ENCODE measurements at regions not wholly inside any gene's neighbourhood (a gene's known extent, or its start where the extent isn't known, plus 50 kb on each side); places are given as distances from the start of the nearest gene placed in this dataset.

GRCh38 chr4:133045288-133045687 lies 103.8 kb upstream of the PCDH10 start:
- Histone ChIP-seq H3K9ac (ENCODE audit: low read length) (no peak overlapping the region), H2AFZ (ENCODE audit: low read depth, low read length) (no peak overlapping the region)

GRCh38 chr4:133046156-133046555 lies 102.9 kb upstream of the PCDH10 start:
- Histone ChIP-seq H3K4me3 (ENCODE audit: low read length) (no peak overlapping the region), H4K20me1 (ENCODE audit: insufficient read depth) (no peaks in the 10 kb centered on the region), H3K9me3 (ENCODE audit: low read length) (no peaks in the 10 kb centered on the region), H3F3A (ENCODE audit: insufficient read depth, low read length, poor library complexity, severe bottlenecking) (no peaks in the 10 kb centered on the region), H3K9me2 (ENCODE audit: insufficient read depth, low read length) (no peaks in the 10 kb centered on the region), H3K36me3 (ENCODE audit: insufficient read depth, low read length) (no peaks in the 10 kb centered on the region), H3K79me2 (replicated peaks; ENCODE audit: insufficient read depth, low read length) (no peaks in the 10 kb centered on the region), H3K4me2 (ENCODE audit: low read length) (no peak overlapping the region), H3K9ac (ENCODE audit: low read length) (no peak overlapping the region), H3K27ac (ENCODE audit: low read length) (no peak overlapping the region), H2AFZ (ENCODE audit: low read depth, low read length) (no peak overlapping the region), H3K27me3 (ENCODE audit: insufficient read depth, low read depth, low read length) (no peaks in the 10 kb centered on the region)
- TF ChIP-seq EZH2 (IDR thresholded peaks at IDR 0.05; ENCODE audit: borderline replicate concordance, insufficient read depth, low read length, poor library complexity, severe bottlenecking) = no peak
- TF ChIP-seq RAD21 (conservative IDR thresholded peaks at IDR 0.05) = no peak
- TF ChIP-seq MXI1 (conservative IDR thresholded peaks at IDR 0.05; ENCODE audit: poor library complexity, severe bottlenecking) = no peak
- no peak for TF ChIP-seq SMC3 (conservative IDR thresholded peaks at IDR 0.05; ENCODE audit: poor library complexity)

More at GRCh38 chr4:133045288-133045687, 103.8 kb upstream of the PCDH10 start:
- no peaks in the 10 kb centered on the region for H3K9me2 ChIP-seq (ENCODE audit: insufficient read depth, low read length)
- no peaks in the 10 kb centered on the region for H3K79me2 ChIP-seq (replicated peaks; ENCODE audit: insufficient read depth, low read length)
- no peaks in the 10 kb centered on the region for H3K9me3 ChIP-seq (ENCODE audit: low read length)
- H3K27me3 ChIP-seq (ENCODE audit: insufficient read depth, low read depth, low read length) = no peaks in the 10 kb centered on the region
- H3F3A ChIP-seq (ENCODE audit: insufficient read depth, low read length, poor library complexity, severe bottlenecking) = no peaks in the 10 kb centered on the region
- no peak overlapping the region for H3K4me2 ChIP-seq (ENCODE audit: low read length)
- H3K4me3 ChIP-seq (ENCODE audit: low read length) = no peak overlapping the region
- H3K27ac ChIP-seq (ENCODE audit: low read length) = no peak overlapping the region
- no peaks in the 10 kb centered on the region for H4K20me1 ChIP-seq (ENCODE audit: insufficient read depth)
- TF ChIP-seq EZH2 (IDR thresholded peaks at IDR 0.05; ENCODE audit: borderline replicate concordance, insufficient read depth, low read length, poor library complexity, severe bottlenecking) = no peak
- H3K36me3 ChIP-seq (ENCODE audit: insufficient read depth, low read length) = no peaks in the 10 kb centered on the region

- Histone ChIP-seq H2AFZ (ENCODE audit: low read depth, low read length) (no peak overlapping the region), H3F3A (ENCODE audit: insufficient read depth, low read length, poor library complexity, severe bottlenecking) (no peaks in the 10 kb centered on the region), H3K36me3 (ENCODE audit: insufficient read depth, low read length) (no peaks in the 10 kb centered on the region), H3K27me3 (ENCODE audit: insufficient read depth, low read depth, low read length) (no peaks in the 10 kb centered on the region), H4K20me1 (ENCODE audit: insufficient read depth) (no peaks in the 10 kb centered on the region), H3K9me2 (ENCODE audit: insufficient read depth, low read length) (no peaks in the 10 kb centered on the region), H3K9ac (ENCODE audit: low read length) (no peak overlapping the region), H3K4me3 (ENCODE audit: low read length) (no peak overlapping the region), H3K79me2 (replicated peaks; ENCODE audit: insufficient read depth, low read length) (no peaks in the 10 kb centered on the region), H3K4me2 (ENCODE audit: low read length) (no peak overlapping the region), H3K27ac (ENCODE audit: low read length) (no peak overlapping the region), H3K9me3 (ENCODE audit: low read length) (no peaks in the 10 kb centered on the region)
- TF ChIP-seq POLR2AphosphoS5 (IDR thresholded peaks at IDR 0.05) (no peak), EP300 (conservative IDR thresholded peaks at IDR 0.05; ENCODE audit: poor library complexity, severe bottlenecking) (no peak), TAF1 (IDR thresholded peaks at IDR 0.05; ENCODE audit: low read depth) (no peak), RAD21 (conservative IDR thresholded peaks at IDR 0.05) (no peak), MXI1 (conservative IDR thresholded peaks at IDR 0.05; ENCODE audit: poor library complexity, severe bottlenecking) (no peak), REST (IDR thresholded peaks at IDR 0.05; ENCODE audit: borderline replicate concordance) (no peak), EZH2 (IDR thresholded peaks at IDR 0.05; ENCODE audit: borderline replicate concordance, insufficient read depth, low read length, poor library complexity, severe bottlenecking) (no peak), SMC3 (conservative IDR thresholded peaks at IDR 0.05; ENCODE audit: poor library complexity) (no peak), CTCF (IDR thresholded peaks at IDR 0.05; ENCODE audit: poor library complexity, severe bottlenecking) (no peak)
Measured at GRCh38 chr4:133058701-133059100, 90.4 kb upstream of the PCDH10 start.
